ENCODE measurements at regions not wholly inside any gene's neighbourhood (a gene's known extent, or its start where the extent isn't known, plus 50 kb on each side); places are given as distances from the start of the nearest gene placed in this dataset.

DNA sequence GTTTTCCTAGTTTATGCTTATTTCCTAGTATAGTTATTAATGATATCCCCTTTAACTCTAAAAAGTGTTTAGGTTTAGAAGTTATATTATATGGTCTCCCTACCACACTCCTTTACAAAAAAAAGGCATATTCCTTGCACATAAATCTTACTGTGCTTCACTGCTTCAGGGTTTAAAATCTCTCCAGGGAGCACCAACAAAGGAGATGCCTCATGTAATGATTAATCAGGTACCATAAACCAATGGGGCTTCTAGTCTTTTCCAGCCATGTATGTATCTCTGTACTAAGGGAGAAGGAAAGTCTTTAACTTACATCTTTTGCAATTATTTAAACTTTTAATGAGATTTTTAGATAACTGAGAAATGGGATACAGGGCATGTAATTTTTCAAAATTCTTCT lies 91.5 kb upstream of the RBMS3 start (continued):
- no peak for TF ChIP-seq SUZ12 (IDR thresholded peaks at IDR 0.05; ENCODE audit: low read length)
- TF ChIP-seq CHD1 (IDR thresholded peaks at IDR 0.05; ENCODE audit: low read depth, low read length) = no peak
- no peak for TF ChIP-seq GTF2F1 (IDR thresholded peaks at IDR 0.05; ENCODE audit: borderline replicate concordance, low read depth, low read length)
- TF ChIP-seq, protein P1, sequence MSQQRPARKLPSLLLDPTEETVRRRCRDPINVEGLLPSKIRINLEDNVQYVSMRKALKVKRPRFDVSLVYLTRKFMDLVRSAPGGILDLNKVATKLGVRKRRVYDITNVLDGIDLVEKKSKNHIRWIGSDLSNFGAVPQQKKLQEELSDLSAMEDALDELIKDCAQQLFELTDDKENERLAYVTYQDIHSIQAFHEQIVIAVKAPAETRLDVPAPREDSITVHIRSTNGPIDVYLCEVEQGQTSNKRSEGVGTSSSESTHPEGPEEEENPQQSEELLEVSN (IDR thresholded peaks at IDR 0.05) = no peak

Data from H1 (cell line).